ENCODE measurements at regions not wholly inside any gene's neighbourhood (a gene's known extent, or its start where the extent isn't known, plus 50 kb on each side); places are given as distances from the start of the nearest gene placed in this dataset.
A peak's percentile ranks its signal among the peaks of the same experiment; 100 is the strongest.

DNA sequence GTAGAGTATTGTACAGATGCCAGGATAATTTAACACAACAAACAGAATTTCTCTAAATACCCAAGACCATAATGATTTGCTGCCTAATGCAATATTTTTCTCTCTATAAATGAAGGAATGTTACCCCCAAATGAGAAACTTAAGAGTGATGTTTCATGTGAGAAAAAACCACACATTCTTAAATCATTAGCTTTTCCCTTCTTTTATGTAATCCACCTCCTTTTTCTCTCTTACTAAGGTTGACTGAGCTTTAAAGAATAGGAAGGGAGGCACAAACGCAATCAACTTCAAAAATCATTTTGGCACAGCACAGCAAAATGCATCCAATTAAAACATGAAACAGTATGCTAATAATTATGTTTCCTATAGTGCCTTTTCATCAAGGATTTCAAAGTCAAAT, 698.1 kb upstream of the CDH2 start:
- TF ChIP-seq, protein P1, sequence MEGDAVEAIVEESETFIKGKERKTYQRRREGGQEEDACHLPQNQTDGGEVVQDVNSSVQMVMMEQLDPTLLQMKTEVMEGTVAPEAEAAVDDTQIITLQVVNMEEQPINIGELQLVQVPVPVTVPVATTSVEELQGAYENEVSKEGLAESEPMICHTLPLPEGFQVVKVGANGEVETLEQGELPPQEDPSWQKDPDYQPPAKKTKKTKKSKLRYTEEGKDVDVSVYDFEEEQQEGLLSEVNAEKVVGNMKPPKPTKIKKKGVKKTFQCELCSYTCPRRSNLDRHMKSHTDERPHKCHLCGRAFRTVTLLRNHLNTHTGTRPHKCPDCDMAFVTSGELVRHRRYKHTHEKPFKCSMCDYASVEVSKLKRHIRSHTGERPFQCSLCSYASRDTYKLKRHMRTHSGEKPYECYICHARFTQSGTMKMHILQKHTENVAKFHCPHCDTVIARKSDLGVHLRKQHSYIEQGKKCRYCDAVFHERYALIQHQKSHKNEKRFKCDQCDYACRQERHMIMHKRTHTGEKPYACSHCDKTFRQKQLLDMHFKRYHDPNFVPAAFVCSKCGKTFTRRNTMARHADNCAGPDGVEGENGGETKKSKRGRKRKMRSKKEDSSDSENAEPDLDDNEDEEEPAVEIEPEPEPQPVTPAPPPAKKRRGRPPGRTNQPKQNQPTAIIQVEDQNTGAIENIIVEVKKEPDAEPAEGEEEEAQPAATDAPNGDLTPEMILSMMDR (IDR thresholded peaks at IDR 0.05; ENCODE audit: insufficient read depth, low read length, poor library complexity, severe bottlenecking), result no peak
- H3K36me3 ChIP-seq (ENCODE audit: control insufficient read depth, insufficient read depth, low read length), result no peaks in the 10 kb centered on the region
- DNase-seq (ENCODE audit: low read depth), result peak; percentile 16
- H3K4me3 ChIP-seq (ENCODE audit: low read depth, low read length), result no peak overlapping the region
- H3K27me3 ChIP-seq (ENCODE audit: control insufficient read depth, insufficient read depth, low read length), result no peaks in the 10 kb centered on the region

DNA sequence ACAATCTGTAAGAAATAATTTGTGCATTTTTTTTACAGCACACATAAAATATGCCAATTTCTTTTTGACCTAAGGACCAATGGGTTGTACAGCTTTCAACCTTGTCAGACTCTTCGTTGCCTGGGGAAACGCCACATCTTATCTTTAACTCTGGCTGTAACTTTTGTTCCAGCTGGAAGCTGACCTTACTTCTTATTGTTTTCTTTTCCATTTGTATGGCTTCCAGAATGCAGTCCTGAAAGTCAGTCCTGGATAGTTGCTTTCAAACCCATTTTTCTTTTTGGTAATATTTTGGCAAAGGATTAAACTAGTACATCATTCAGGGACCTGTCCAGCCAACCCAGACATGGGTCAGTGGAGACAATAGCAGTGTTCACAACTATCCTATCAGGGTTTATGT, 686.5 kb upstream of the CDH2 start:
- Histone ChIP-seq H3K36me3 (ENCODE audit: control insufficient read depth, insufficient read depth, low read length) (no peaks in the 10 kb centered on the region), H3K27me3 (ENCODE audit: control insufficient read depth, insufficient read depth, low read length) (no peaks in the 10 kb centered on the region), H3K4me3 (ENCODE audit: low read depth, low read length) (no peak overlapping the region)
- no peak for DNase-seq (ENCODE audit: low read depth)
- TF ChIP-seq, protein P1 (IDR thresholded peaks at IDR 0.05; ENCODE audit: insufficient read depth, low read length, poor library complexity, severe bottlenecking), result no peak

DNA sequence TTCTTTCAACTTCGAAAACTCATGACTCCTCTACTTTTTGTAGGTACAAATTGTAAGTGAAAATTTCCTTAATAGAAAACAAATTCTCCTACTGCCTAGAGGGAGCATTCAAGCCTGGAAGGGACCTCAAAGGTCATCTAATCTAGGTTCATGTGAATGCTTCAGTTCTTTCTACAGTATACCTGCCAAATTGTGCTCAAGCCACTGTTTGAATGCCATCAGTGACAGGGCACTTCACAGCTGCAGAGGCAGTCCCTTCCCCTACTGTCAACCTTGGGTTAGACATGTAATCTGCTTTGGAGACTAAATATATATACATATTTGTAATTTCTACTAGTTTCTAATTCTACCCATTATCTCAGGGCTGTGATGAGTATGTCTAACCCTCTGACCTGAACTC, 681.3 kb upstream of the CDH2 start:
- Histone ChIP-seq H3K27me3 (ENCODE audit: control insufficient read depth, insufficient read depth, low read length) (no peaks in the 10 kb centered on the region), H3K36me3 (ENCODE audit: control insufficient read depth, insufficient read depth, low read length) (no peaks in the 10 kb centered on the region), H3K4me3 (ENCODE audit: low read depth, low read length) (no peak overlapping the region)
- TF ChIP-seq, protein P1 (IDR thresholded peaks at IDR 0.05; ENCODE audit: insufficient read depth, low read length, poor library complexity, severe bottlenecking), result no peak
- no peak for DNase-seq (ENCODE audit: low read depth)

DNA sequence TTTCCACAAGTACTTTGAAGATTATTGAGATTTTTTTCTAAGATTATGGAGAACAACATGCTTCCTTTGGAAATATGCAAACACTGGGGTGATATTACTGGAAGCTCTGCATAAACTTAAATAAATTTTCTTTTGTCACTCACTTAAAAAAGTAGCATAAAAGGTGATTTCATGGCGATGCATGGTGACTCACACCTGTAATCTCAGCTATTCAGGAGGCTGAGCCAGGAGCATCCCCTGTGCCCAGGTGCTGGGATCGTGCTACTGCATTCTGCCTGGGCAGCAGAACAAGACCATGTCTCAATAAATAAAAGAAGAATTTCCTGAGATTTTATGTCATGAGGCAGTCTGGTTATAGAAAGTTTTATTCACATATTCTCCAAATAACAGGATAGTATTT, 679.1 kb upstream of the CDH2 start:
- TF ChIP-seq, protein P1 (IDR thresholded peaks at IDR 0.05; ENCODE audit: insufficient read depth, low read length, poor library complexity, severe bottlenecking), result no peak
- Histone ChIP-seq H3K36me3 (ENCODE audit: control insufficient read depth, insufficient read depth, low read length) (no peaks in the 10 kb centered on the region), H3K4me3 (ENCODE audit: low read depth, low read length) (no peak overlapping the region), H3K27me3 (ENCODE audit: control insufficient read depth, insufficient read depth, low read length) (no peaks in the 10 kb centered on the region)
- no peak for DNase-seq (ENCODE audit: low read depth)

DNA sequence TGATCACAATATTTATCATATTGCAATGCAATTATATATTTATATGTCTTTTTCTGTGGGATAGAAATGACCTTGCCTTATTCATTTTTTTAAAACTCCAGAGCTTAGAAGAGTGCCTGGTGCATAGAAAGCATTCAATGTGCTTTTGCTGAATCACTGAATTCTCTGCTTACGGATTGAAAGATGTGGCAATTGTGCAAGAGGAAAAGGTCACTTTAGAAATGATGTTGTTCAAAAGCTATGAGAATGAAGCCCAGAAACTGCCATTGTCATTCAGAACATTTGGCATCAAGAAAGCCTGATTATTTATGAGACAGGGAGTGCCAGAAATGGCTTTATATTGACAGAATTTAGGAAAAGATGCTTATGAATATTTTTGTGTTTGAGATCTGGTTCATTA, 678.6 kb upstream of the CDH2 start:
- no peaks in the 10 kb centered on the region for H3K27me3 ChIP-seq (ENCODE audit: control insufficient read depth, insufficient read depth, low read length)
- no peaks in the 10 kb centered on the region for H3K36me3 ChIP-seq (ENCODE audit: control insufficient read depth, insufficient read depth, low read length)
- H3K4me3 ChIP-seq (ENCODE audit: low read depth, low read length), result no peak overlapping the region
- no peak for DNase-seq (ENCODE audit: low read depth)
- TF ChIP-seq, protein P1 (IDR thresholded peaks at IDR 0.05; ENCODE audit: insufficient read depth, low read length, poor library complexity, severe bottlenecking), result no peak

DNA sequence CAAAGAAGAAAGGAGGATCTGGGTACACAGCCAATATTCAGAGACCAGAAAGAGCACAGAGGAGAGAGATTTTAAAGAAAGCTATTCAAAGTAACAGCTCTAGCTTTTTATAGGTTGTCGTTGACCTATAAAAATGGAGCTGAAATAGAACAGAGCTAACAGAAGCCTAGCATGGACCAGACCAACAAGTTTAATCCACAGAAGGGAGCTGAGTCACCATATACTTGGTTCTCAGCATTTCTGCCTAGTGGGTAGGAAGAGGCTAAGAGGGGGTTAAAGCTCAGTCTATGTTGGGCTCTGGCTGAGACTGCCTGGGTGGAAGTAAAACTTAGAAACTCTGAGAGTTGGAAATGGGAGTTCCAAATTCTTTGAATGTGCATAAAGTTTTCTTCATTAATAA, 678.0 kb upstream of the CDH2 start:
- Histone ChIP-seq H3K27me3 (ENCODE audit: control insufficient read depth, insufficient read depth, low read length) (no peaks in the 10 kb centered on the region), H3K36me3 (ENCODE audit: control insufficient read depth, insufficient read depth, low read length) (no peaks in the 10 kb centered on the region), H3K4me3 (ENCODE audit: low read depth, low read length) (no peak overlapping the region)
- DNase-seq (ENCODE audit: low read depth), result no peak
- TF ChIP-seq, protein P1 (IDR thresholded peaks at IDR 0.05; ENCODE audit: insufficient read depth, low read length, poor library complexity, severe bottlenecking), result no peak
